HG03097 (cell line): ENCODE measurements at regions not wholly inside any gene's neighbourhood (a gene's known extent, or its start where the extent isn't known, plus 50 kb on each side); places are given as distances from the start of the nearest gene placed in this dataset.

Experiments used
- ATAC-seq: cut with Tn5 transposase; IDR thresholded peaks from one replicate; pipeline ENCODE4 v1.9.1; 2021; ENCODE audit not compliant: unreplicated experiment, low FRiP score

DNA sequence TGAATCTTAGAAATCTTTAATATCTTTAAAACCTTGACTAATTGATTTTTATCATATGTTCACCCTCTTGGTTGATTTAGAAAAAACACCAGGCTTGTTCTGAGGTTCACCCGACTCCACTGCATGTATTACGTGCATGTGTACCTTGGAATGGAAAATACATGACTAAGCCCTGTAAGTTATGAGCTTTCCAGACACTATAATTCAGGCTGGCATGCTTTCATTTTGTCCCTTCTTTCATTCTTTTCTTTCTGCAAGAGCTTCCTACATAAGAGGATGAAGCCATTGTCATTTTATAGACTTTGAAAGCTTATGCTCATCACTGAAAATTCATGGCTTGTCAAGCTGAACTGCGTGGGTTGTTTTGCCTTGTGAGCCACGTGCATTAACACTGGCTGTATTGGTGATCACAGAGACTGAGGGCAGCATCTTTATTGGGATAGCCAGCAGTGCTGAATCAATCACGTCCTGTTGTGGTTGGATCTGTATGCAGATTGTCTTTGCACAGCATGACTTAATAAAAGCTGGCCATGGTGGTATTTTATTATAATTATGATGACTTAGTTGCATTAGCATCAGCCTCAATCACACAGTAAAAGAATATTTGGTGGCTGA lies 141.9 kb downstream of the SLIT2 start:
- ATAC-seq: no peak

DNA sequence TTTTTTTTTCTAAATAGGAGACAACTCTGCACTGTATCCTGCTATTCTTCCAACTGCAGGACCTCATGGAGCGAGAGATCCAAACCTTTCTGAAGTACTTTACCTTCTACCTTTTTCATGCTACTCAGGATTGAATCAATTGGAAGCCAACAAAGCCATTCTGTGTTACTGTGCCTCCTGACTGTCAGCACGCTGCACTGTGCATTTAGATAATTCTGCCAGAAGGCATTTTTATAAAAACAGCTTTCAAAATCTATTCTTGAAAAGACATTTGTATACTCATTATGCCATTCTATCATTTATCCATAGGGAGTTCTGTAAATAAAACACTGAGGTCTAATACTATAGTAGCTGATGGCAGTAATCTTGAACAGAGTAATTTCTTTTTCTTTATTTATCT lies 142.8 kb downstream of the SLIT2 start:
- no peak for ATAC-seq

DNA sequence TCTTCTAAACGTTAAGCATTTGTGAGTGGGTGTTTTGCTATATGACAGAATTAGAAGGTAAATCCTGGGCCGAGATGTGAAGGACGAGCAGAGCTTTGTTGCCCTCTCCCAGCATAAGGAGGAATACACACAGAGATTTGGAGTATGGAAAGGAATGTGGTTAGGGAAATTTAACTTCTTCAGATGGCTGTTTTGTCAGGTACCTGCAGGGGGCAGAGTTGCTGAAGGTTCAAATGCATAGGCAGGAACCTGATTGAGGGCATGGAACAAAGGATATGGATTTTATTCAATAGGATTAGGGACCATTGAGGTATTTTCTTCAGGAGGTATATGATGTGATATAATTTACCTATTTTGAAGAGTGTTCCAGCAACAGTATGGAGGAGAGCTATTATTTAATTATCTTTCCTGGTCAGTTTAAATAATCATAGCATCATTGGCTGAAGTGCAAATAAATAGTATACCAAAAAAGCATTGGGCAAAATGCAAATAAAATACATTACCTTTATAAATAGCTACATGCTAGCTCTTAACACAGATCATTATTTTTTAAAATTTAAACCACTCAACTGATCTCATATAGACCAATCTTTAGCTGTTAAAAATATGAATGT lies 143.6 kb downstream of the SLIT2 start:
- ATAC-seq: peak; percentile 69

DNA sequence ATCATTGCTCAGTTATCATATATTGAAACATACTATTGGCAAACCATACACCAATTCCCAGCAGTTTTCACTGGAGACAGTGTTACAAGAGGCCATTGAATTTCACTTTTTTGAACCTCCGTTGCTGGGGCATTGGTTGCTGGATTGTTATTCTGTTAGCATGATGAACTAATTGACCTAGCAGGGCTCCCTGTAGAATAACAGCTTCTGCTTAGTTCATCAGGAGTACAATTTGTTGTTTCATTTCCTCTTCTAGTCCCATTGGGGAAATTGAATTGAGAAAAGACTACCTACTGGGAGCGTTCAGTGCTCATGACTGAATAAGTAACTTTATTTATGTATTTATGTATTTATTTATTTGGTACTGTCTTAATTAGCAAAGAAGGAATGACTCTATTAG lies 151.6 kb downstream of the SLIT2 start:
- ATAC-seq: no peak

DNA sequence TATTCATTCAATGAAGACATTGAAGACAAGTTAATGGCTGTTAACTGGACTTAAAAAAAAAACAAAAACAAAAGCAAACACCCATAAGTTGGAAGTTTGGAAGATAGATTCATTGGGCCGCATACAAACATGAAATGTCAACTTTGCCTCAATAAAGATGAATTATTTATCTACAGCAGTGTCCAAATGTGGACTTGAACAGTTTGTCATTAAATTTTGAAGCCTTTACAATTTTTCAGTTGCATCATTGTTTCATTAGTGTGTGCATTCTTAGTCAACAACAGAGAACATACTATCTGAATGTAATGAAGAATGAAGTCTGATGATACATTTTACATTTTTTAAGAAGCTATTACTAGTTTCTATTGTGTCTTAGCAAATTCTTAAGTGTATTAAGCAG lies 152.1 kb downstream of the SLIT2 start:
- ATAC-seq: no peak

DNA sequence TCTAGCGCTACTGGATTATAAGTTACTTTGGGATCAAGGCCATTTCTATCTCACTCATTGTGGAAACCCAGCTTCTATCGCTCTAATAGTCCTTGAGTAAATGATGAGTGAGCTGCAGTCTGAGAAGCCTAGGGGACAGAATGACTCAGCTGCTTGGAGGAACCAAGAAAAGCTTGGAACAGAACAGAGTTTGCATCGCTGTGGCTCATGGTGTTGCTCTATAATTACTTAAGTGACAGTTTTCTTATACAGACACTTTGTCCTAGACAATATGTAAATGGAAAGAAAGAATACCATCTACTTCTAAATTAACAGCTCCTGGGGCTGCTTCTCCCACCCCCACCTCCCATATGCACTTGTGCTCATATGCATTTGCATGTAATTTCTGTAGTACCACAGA lies 156.9 kb downstream of the SLIT2 start:
- ATAC-seq: no peak

DNA sequence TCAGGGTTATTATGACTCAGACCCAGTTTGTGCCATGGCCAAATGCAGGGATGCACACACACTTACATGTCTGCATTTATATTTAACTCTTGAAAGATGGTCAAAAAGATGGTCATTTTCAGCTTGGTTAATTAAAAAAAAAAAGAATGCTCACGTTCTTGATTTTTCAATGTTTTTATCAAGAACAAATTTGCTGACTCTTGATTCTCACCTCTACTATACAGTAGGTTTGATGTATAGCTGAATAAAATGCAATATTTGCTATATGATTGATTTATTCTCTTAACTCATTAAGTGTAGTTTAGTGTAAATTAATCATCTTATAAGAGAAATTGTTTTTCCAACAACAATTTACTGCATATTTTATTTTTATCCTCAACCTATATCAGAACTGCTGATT lies 160.4 kb downstream of the SLIT2 start:
- no peak for ATAC-seq

DNA sequence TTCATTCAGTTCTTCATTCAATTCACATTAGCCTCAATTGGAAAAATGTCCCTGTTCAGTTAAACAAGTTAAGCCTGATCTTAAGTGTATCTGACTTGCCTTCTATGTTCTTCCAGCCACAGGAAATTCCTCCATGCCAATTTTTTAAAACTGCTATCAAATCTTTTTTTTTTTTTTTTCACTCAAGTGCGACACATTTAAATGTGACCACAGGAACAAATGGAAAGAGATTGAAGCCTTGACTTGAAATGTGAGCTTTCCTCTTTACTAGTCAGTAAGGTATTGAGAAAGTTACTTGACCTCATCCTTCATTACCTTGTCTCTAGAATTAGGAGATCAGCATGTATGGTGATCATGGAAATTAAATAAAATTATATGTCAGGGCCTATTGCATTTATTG lies 165.1 kb downstream of the SLIT2 start:
- no peak for ATAC-seq

DNA sequence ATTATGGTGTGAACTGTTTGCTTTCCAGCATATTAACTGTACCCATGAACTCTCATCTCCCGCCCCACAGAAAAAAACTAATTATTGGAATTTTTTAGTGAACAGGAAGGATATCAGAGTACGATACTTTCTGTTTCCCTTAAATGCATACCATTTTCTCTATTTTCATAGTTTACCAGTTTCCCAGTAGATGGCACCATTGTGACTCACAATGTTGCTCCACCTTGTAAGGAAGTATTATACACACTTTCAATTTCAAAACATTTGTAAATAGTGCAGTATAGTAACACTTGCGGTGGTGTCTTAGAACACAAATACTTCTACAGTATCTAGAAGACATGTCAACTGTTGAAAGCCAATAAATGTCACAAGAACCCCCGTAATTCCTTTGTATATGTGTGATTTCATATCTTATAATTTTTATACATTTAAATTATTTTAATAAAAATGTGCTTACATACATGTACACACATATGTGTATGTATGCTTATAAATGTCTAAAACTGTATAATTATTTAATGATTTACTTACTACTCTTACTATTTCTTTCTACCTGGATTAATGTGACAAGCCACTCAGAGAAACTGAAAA lies 167.3 kb downstream of the SLIT2 start:
- ATAC-seq: peak; percentile 99

DNA sequence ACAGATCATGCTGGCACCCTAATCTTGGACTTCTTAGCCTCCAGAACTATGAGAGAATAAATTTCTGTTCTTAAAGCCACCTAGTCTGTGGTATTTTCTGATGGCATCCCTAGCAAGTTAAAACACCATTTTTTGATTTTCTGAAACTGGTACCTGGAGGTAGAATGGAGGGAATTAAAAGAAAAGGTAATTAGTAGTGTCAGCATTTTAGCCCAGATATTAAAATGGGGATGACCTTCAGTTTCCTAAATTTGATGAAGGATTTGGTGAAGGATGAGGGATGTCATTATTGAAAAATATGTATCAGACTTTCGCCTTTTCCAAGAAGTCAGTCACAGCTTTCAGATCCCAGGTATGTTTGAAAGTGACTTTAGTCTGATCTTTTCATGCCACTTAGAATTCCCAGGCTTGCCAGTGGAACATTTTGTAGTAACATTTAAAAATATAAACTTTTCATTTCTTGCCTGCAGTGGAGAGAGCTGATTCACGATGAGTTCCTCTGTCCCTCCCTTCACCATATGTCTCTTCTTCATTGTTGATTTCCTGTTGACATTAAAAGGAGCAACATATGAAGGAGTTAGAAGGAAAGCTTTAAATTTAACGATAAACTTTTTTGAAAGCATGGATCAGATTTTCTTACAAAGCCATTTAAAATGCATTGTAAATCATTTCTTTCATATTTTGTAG lies 169.4 kb downstream of the SLIT2 start:
- no peak for ATAC-seq

DNA sequence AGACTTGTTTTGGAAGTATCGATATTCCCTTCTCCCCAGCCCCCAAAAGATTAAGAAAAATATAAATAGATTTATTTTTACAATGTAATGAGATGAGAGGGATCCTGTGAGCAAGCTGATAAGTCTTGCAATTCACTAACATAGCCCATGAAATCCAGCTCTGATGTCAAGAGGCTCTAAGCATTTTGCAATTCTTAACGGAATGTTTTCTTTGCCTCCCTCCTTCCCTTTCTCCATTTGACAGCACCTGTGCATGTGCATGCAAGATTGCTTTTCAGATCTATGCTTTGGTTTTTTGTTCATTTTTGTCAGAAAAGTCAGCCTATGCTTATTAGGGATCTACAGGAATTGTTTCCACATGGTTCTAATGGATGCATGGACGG lies 169.9 kb downstream of the SLIT2 start:
- ATAC-seq: no peak

DNA sequence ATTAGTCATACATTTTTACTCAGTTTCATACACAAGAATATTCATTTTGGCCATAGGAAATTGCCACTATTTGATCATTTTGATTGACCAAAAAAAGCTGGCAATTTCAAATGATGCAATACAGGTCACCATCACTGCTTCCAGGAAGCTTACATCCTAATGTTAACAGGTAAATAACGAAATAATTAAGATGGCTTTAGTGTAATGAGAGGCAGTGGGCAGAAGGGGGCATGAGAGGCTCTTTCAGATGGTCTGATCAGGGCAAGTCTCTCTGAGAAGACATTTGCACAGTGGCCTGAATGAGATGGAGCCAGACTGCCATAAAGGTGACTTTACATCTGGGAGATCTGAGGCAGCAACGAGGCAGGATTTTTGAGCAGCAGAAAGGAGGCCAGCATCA lies 170.7 kb downstream of the SLIT2 start:
- peak; percentile 73 for ATAC-seq

DNA sequence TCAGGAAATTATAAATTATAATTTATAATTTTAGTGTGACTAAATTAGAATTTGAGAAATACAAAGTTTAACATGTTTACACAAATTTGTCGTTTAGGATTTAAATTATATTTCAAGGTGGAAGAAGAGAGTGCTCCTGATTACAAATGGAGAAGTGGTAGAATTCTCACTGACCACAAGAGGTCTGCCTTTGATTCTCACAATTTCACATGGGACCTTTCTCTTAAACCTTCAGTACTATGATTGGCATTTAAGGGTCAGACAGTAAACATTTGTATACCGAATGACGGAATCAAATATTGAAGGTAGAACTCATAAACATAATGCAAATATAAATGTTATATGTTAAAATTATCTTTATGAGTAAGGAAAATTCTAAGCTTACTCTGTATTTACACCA lies 171.7 kb downstream of the SLIT2 start:
- no peak for ATAC-seq

DNA sequence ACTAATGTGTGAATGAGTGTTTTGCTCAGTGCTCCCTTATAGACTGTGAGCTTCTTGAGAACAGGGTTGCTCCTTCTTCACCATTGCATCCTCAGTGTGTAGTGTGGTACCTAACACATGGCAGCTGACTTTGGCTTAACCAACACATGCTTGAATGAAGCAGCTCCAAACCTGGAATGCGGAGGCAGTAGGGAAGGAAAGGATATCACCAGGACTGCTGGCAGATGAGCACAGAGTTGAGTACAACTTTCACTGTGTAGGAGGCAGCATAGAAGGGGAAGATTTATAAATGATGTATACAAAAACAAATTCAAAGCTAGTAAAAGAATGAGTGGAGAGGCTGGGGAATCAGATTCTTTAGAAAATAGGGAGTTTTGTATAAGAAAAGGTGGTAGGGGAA lies 174.3 kb downstream of the SLIT2 start:
- no peak for ATAC-seq

DNA sequence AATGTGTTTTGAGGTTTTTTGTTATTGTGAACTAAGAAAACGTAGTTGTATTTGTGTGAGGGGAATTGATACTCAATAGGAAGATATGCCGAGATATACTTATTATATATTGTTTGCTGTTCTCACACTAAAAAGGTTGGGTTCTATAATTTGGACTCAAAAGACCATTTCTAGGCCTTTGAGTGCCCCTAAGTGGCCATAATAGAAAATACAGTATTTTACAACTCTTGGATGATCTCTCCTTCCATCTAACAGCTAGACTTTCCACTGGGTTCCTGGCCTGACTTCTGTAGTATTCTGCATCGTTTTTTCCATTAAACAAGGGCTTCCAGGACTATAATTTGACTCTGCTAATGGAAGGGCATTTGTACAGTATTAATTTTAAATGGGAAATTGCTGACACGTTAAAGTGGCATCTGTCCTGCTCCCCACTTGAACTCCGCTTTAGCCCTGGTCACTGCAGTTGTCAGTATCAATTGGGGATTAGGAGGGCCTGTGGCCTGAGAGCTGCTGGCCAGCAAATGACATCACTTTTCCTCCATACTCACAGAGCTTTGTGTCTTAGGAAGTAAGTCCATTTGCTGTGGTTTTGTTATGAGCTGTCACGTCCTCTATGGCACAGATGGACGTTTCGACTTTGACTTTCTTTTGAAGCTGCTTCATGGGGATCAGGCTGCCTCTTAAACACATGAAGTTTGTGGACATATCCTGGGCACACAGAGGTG lies 176.9 kb downstream of the SLIT2 start:
- no peak for ATAC-seq

DNA sequence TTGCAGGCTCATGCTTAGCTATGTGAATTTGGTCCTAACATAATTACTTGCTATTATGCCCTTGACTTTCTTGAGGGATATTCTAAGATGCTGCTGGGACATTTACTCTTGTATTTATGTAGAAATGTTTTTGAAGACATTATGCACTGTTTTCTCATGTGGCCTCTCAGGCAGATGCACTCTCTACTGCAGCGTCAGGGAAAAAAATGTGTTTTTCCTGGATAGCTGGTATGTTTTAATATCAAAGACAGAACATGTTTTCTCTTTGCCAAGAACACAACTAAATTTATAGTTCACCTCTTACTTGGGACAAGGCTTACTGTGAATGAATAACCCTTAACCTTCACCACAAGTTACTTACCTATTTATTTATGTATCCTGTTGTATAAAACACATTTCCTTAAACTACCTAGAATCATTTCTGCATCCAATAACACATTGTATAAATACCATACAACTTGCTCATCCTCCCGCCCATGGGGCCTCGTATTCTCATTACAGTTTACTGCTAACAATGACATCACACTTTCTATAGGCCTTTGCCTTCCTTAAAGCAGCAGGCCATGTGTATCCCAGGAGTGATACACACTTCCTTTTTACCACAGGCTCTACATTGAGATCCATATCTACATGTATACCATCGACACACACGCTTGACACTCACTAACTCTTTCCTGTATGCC lies 178.7 kb downstream of the SLIT2 start:
- ATAC-seq: no peak

DNA sequence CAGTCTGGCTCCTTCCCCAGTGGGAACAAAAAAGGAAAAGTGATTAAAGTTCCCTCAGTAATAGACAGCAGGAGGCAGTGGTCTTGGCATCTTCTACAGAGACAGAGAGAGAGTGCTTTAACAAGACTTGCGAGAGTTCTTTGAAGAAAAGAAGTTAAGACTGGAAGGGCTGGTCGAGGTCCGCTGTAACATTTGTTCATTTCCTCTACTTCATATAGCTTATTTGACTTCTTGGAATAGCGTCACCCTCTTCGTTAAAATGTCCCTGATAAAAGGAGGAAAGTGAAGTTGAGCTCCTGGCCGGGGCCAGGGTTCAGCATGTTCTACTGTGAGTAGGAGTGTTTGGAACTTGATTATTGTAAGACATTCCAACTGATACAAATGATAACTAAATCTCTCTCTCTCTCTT lies 179.8 kb downstream of the SLIT2 start:
- ATAC-seq: no peak

DNA sequence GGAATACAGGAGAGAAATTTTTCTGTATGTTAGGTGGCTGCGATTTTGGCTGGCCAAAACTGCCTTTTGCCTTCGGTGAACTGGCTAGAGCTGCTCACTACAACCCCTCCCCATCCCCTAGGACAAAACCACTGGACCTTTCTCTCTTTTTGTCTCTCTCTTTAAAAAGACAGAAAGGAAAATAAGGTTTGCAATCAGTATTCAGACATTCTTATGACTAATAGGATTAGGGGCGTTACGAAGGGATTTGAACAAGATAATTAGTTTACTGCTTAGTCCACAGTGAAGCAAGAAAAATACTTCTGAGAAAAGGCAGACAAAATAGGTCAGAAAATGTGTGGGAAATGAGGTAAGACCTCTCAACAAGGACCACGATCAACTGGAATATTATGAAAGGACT lies 180.4 kb downstream of the SLIT2 start:
- ATAC-seq: no peak

DNA sequence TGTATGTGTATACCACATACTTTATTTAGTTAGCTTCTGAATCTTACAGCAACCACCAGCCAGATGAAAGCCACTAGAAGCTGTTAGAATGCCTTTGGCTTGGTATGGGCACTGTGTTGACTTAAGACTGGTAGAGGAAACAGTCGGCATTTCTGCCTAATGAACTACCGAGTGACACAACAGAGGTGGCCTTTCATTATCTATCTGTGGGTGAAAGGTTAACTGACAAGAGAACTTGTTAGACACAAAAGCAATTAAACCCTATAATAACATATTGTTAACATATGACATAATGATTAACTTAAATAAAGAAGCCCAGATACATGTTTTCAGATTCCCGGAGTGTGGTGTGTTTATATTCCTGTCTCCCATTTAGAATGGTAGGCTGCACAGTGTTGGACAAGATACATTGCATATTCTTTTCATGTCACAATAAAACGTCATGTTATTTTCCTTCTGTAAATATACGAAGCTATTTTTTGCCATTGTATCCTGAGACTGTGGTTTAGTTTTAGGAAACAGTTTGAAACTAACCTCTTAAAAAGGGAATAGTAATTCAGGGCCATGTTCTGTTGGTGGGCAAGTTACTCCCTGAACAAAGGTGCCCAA lies 181.5 kb downstream of the SLIT2 start:
- no peak for ATAC-seq

DNA sequence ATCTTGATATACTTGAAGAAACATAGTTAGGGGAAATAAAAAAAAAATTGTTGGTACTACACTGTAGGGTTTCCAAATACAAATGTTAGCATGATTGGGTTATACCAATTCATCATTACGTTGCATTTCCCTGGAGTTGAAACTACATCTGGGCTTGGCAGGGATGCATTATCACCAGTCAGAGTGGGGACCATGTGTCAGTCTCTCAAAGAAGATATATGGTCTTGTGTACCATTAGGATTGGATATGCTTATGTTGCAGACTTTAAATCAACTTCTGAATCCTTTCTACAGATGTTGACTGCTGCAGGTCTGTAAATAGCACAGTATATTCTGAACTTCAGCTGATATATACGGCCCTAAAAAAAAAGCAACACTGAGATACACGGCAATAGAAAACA lies 188.5 kb downstream of the SLIT2 start:
- no peak for ATAC-seq
